CD4-positive, alpha-beta T cell treated with Interleukin-4 for 4 hours (primary cell): ENCODE measurements at regions not wholly inside any gene's neighbourhood (a gene's known extent, or its start where the extent isn't known, plus 50 kb on each side); places are given as distances from the start of the nearest gene placed in this dataset.

Experiments used
- DNase-seq: peaks from one replicate; pipeline ENCODE4 v3.0.0-alpha.2; 2020

DNA sequence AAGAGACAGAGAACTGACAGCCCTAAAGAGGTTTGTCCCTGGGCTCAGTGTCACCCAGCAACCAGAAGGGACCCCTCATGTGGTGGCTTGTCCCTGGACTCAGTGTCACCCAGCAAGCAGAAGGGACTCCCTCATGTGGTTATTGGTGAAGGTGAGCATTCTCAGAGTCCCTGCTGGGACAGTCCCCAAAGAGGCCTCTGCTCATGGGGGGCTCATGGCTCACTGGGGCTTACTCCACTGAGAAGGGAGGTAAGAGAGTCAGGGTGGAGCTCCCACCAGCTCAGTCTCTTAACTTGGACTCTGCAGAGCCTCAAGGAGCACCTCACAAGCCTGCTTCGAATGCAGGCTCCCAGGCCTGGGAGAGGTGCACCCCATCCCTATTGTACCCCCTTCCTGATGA, 145.2 kb upstream of the COPS8 start:
- DNase-seq, result no peak

DNA sequence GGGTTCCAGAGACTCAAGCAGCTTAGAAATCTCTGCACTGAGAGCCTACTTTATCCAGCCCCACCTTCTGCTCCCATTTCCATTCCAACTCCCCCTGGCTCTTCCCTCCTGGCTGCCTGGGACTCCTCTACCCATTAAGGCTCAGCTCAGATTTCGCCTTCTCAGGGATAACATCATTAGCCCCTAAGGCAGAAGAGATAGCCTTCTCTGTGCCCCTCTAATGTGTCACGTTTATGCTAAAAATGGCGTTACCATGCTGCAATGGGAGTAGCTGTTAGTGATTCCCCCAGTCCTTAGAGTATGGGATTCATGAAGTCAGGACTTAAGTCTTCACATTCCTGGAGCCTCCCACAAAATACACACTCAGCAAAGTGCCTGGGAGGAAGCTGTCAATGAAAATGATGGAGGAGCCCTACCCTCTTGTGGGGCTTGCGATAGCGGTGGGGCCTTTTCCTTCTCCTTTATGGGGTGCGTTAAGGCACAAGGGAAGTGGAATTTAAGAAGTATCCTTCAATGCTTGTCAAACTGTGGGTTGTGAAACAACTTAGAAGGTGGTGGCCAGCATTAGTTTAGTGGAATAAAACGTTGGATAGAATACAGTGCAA, 144.7 kb upstream of the COPS8 start:
- no peak for DNase-seq

DNA sequence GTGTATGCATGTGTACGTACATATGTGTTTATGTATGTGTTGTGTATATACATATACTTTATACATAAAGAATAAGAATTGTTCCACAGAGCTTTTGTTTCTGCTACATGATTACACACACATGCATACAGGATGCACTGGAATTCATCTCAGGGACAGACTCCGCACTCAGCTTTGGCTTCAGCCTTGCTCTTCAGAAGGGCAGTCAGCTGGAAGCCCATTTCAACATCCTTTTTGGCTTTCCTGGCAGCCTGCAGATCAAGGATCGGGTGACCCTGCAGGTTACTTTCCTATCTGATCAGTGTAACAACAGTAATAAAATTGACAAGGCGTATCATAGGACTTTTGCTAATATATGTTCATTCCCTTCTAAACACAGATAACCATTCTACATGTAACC, 144.1 kb upstream of the COPS8 start:
- no peak for DNase-seq

DNA sequence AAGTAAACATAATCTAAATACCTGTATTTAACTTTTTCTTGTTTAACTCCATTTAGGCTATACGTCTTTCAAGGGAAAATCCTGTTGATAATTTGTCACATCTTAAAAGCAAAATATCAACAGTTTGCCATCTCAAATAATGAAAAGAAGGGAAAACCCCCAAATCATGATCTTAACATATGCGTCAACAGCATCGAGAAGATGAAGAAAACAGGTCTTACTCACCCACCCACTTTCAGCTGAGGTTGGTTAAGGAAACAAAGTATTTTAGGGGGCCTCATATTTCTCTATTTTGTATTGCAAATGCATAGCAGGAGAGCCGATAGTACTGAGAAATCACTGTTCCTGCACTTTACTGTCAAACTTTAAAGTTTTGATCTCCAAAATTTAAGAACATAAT, 143.1 kb upstream of the COPS8 start:
- DNase-seq, result no peak

DNA sequence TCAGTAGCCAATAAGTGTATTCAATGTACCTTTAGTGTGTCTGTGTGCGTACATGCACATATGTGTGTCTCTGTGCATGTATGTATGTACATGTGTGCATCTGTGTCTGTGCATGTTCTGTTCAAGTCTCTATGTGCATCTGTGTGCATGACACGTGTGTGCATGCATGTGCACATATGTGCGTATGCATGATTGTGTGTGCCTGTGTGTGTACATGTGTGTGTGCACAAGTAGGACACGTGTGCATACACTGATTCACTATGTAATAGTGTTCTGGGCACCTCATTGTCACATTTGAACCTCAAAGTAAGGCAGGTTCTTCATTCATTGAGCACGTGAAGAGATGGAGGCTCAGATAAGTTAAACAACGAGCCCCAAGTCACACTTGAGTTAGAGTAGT, 142.6 kb upstream of the COPS8 start:
- DNase-seq, result no peak

DNA sequence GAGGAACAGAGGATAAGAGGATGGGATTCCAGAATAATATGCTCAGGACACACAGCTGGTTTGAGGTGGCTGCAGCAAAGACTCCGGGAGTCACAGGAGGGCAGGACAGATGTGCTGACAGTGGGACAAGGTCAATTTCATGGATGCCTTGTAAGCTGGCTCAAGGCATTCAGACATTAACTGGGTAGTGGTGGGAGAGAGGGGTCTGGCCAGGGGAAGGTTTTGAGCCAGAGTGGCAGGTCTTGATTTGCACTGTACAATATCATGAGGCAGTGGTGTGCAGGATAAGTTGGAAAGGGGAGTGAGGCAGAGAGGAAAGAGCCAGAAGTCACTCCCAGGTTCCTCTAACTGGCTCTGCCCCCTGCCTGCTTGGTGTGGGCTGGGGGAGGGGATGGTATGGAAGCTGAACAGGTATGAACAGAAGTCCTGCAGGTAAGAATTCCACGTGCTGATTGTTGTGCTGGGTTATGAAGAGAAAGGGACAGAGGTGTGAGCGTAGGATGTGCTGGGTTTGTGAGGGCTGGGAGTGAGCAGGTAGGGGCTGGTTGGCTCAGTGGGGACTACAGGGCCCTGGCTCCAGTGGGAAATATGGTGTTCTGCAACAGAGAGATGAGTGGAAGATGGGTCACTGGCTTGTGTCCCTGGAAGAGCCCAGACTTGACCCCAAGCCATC, 141.7 kb upstream of the COPS8 start:
- no peak for DNase-seq

DNA sequence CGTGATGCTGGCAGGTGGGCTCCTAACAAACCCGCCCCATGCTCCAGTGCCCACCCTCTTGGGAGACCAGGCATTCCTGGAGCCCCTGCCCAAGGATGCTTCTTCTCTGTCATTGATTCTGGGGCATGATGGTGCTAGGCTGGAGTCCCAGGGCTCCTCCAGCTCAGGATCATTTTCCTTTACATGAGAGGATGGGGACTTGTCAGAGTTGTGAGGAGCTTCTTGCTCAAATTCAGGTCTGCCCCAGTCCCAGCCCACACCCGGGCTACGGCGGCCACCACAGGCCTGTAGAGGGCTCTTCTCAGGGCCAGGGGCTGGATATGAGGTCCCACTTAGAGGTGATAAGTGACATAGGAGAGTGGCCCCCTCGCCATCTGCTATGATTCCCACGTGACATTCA, 141.1 kb upstream of the COPS8 start:
- no peak for DNase-seq

DNA sequence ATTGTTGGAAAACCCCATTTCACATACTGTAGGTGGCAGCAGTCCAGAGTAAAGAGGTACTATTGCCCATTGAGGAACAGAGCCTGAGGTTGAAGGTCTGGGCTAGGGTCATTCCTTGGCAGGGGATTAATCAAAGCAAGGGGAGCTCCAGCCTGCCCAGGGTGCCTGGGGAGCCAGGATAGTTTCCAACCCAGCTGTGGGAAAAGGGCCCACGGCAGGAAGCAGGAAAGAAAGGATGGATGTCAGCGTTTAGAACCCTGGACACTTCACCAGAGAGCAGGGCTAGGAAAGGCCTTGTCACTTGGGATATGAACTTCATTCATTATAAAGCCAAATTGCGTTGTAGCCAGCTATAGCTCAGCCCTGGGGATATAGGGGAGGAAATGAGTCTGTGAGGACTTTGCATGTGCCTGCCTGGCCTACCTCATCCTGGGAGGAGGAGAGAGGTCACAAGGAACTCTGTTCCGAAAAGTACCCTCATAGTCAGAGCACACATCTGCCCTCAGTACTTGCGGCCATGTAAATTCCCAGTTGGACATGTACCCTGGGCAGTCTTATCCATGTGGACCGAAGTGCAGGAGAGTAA, 140.2 kb upstream of the COPS8 start:
- no peak for DNase-seq

DNA sequence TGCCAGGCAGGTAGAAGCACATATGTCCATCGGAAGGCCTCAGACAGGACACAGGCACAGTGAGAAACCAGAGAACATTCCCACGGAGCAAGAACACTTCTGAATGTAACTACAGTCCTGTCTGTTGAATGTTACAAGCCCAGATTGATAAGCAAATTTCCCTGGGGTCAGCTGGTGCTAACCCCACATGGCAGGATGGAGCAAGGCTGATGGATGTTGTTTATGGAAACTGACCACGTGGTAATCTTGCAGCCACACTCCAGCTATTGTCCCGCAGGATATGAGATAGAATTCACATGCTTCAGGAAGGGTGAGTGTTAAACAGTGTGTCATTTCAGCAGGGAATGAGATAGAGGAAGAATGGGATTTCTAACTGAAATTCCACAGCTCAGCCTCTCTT, 138.8 kb upstream of the COPS8 start:
- no peak for DNase-seq

DNA sequence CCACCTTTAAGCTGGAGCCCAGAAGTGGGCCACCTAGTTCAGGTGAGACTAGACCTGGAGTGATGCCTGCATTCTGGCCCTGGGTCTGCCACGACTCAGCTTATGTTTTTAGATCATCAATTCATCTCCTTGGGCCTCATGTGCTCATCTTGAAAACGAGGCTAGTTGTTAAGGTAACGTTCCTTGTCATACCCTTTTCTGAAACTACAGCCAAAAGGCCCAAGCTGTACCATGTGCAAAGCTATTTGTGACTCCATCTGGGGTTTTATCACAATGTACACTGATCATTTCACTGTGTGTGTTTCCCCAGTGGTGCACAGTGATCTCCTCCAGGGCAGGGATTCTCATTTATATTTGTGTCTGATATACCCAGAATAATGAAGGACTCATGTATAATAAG, 138.4 kb upstream of the COPS8 start:
- DNase-seq, result no peak

DNA sequence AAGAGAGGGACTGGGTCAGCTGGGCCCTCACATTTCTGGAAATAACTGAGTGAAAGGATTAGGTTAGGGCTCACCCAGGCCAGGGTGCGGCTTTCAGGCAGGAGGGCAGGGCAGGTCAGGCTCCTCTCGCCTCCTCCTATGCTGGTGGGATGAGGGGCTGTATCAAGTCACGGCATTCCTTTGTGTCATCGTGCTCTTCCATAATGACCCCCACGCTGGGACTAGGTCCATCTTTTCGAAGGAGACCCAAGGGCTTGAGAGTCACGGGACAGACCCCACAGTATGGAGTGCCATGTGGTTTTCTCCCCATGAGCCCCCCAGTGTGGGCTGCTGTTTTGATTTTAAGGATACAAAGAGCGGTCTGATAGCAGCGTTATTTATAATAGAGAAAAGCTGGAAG, 137.8 kb upstream of the COPS8 start:
- no peak for DNase-seq

DNA sequence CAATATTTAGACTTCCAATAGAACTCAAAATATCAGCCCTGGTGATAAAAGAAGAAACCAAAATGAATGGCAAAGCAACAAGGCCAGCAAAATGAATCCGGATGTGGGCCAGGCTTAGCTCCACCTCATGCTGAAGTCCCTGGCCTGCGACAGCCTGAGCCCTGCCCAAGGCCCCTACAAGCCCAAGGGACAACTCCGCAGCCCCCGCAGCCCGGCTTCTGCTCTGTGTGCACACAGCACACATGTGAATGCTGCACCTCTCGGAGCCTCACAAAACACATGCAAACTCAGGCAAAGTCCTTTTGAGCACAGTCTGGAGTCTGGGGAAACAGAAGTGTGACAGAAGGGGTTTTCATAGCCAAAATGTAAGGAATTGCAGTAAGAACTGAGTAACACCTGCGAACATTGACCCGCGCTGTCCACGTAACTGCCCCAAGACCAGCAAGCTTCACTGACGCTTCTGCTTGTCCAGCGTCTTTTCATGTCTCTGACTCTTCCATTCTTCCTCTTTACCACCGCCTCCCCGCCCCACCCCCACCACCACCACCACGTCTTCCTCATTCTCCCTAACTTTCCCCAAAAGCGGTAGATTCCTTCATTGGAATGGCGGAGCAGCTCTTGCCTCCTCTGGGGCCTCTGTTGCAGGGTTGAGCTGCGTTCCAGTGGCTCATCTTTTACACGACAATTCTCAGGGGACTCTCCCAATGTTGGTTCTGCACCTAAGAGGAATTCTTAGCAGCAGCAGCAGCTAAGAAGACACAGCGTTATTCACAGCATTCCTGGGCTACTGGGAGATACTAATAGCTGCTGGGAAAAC, 136.4 kb upstream of the COPS8 start:
- DNase-seq, result no peak

DNA sequence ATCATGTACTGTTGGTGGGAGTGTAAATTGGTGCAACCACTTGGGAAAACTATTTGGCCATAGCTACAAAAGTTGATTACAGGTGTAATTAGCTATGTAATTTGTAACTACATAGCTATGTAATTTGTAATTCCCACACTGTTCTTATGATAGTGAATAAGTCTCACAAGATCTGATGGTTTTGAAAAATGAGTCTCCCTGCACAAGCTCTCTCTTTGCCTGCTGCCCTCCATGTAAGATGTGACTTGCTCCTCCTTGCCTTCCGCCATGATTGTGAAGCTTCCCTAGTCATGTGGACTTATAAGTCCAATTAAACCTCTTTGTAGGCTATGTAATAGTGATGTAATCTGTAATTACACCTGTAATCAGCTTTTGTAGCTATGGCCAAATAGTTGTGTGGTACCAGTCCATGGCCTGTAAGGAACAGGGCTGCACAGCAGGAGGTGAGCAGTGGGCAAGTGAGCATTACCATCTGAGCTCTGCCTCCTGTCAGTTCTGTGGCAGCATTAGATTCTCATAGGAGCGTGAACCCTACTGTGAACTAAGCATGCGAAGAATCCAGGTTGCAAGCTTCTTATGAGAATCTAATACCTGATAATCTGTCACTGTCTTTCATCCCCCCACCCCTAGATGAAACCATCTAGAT, 133.7 kb upstream of the COPS8 start:
- no peak for DNase-seq

DNA sequence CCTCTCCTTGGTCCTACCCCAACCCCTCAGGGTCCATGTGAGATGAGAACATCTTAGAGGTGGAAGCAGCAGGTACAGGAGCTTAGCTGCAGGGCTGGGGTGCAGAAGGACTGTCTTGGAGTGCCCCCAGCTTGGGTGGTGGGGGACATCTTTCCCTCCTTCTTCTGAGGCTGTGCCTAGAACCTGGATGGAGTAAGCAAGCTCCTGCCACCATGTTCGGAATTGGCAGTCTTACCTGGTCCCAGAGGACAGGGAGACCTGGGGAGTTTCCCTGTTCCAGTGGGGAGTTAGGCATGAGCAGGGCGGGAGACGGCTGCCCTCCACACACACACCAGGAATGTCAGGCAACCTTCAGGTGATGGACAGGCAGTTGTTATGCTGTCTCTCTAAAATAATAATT, 131.0 kb upstream of the COPS8 start:
- DNase-seq, result no peak

DNA sequence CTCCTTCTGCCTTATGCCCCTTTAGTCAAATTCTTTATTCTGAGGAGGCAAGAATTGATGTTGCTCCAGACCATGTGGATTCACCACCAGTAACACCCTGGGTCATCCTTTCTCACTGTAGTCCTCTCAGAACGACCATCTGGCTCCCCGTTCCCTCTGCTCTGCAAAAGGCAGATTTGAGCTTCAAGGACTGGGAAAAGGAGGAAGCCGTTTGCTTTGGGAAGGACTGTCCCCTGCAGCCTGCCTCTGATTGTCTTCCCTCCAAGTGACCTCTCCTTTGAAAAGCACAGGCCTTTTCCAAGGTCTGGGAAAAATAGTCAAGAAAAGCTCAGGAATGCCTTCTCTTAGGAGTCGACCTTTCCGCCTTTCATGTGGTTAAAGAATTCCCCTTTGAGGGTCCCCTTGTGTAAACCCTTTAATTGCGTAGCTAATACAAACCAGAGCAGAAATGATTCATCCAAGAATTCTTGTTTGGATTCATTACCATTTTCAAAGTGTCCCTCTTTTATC, 130.1 kb upstream of the COPS8 start:
- DNase-seq, result no peak

DNA sequence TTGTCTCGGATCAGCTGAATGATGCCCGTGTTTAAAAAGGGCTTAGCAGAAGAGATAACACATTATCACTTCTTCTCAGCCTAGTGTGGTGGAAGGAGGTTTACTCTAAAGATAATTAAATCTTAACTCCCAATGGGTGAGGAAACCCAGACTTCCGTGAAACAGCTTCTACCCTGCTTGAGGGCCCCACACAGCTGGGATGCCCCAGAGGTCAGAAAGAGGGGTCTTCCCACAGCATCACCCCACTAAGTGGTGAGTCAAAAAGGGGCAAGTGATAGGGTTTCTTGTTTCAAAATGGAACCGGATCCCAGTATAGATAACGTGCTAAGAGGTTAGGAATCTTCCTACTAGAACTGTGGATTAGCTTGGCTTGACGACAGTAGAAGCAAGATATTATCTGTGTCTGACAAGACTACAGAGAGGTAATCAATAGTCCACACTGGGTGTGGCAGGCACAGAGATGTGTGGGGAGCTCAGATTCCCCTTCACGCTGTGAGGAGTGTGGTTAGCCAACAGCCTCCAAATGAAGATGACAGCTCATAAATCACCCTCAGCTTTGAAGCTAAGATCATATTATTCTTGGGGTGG, 129.6 kb upstream of the COPS8 start:
- no peak for DNase-seq

DNA sequence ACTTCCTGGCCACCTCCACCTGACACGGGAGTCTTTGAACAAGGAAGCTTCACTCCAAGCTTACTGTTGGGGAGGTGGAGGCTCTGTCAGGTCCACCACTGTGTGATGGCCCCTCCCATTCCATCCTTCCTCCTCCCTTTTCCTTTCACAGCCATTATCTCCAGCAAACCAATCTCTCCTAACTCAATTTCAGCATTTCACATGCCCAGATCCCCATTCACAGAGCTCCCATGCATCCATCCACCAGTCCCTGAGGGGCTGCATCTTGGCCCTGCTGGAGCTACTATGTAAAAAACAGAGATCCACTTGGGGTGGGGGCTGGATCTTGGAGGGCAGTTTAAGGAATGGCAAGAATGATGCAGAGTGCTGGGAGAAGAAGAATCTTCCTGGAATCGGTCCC, 129.0 kb upstream of the COPS8 start:
- no peak for DNase-seq

DNA sequence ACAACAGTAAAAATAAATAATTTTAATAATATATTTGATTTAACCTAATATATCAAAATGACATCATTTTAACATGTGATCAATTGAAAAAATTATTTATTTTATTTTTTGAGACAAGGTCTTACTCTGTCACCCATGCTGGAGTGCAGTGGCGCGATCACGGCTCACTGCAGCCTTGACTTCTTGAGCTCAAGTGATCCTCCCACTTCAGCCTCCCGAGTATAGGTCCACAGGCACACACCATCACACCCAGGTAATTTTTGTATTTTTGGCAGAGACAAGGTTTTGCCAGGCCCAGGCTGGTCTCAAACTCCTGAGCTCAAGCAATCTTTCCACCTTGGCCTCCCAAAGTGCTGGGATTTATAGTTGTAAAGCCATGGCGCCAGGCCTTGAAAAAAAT, 126.7 kb upstream of the COPS8 start:
- DNase-seq, result no peak

DNA sequence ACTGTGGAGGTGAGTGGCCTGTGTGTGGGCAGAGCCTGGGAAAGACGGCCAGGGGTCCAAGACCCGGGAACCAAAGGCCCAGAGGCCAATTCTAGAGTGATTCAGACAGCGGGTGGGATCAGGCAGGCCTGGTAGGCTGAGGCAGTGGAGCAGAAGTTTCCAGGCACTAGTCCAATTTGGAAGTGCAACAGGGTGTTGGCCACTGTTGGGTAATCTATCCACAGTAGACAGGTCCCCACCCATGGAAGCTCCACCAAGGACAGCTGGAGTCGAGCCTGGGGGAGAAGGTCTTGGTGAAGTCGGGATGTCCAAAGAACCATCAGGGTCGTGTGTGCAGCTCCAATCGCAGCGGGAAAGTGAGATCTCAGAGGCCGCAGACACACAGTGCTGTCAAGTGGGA, 125.8 kb upstream of the COPS8 start:
- no peak for DNase-seq

DNA sequence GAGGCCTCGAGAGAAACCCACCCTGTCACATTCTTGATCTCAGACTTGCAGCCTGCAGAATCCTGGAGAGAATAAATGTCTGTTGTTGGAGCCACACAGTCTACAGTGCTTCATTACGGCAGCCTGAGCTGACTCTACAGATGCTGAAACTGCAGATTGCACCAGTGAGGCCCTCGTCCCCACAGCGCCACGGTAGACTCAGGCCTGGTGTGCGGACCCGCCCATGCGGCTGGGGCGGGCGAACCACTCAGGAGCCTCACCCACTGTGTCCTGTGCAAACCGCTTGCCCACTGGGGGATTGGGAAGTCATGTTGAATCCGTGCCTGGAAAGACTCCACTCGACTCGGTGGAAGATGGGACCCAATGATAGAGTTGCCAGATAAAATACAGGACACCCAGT, 125.2 kb upstream of the COPS8 start:
- no peak for DNase-seq

DNA sequence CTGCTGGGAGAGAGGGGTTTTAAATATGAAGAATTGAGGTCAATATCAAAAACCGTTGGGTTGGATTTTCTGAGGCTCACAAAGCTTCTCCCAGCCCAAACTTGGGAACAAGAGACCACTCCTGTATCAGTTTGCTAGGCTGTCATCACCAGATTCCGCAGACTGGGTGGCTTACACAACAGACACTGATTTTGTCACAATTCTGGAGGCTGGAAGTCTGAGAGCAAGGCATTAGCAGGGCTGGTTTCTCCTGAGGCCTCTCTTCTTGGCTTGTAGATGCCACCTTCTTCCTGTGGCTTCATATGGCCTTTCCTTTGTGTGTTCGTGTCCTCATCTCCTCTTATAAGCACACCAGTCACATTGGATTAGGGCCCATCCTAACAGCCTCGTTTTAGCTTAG, 122.9 kb upstream of the COPS8 start:
- DNase-seq, result no peak

DNA sequence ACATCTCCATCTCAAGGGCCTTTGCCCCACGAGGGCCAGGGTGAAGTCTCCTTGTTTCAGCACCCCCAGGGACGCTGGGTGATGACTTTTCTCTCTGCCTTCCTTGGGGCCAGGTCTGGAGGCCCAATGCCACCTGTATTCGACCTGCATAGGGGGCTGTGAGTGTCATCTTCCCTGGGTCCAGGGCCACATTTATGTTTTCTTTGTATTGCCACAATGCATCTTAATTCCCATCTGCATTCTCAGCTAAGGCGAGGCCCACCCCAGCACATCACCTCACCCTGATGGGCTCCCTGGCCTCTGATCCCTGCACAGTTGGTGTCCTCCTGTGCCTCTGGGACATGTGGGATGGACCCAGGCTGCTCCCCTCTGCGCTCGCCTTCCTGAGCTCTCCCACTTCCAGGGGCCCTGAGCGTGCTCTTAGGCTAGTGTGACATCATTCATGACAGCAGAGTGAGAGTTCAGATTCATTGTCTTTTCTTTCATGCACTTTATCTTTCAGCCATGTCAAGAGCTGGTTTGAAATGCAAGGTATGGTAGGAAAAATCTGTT, 122.0 kb upstream of the COPS8 start:
- DNase-seq, result no peak

DNA sequence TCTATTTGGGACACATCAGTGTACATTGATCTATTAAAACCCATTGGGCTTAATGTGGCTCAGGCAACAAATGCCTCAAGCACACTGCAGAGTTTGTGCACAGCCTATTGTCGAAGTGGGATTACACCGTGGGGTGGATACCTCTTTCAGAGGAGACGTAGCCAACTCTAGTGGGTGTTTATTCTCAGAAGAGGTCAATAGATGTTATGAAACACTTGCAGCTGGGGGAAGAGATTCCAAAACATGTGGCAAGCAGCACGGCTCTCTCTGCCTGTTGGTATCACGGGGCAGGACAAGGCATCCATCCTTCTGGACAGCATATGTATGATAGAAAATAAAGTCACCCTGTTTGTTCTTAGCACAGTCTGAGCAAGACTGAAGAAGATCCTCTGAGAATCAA, 121.4 kb upstream of the COPS8 start:
- no peak for DNase-seq
